BLaER1 treated with 17β-estradiol and CSF1 and Interleukin-3, amounts not matched to agents 10 nM and 100 nM (cell line): ENCODE measurements at regions not wholly inside any gene's neighbourhood (a gene's known extent, or its start where the extent isn't known, plus 50 kb on each side); places are given as distances from the start of the nearest gene placed in this dataset.

ENCODE experiments used
- H3K27ac ChIP-seq, 11 experiments: shearing (Covaris generic); formaldehyde crosslinking; 2 replicates each; pipeline ENCODE4 v1.8.1; 2022
- H3K27me3 ChIP-seq, 11 experiments: shearing (Covaris generic); formaldehyde crosslinking; 2 replicates each; pipeline ENCODE4 v1.8.1; 2022
- H3K36me3 ChIP-seq, 11 experiments: shearing (Covaris generic); formaldehyde crosslinking; 2 replicates each; pipeline ENCODE4 v1.8.1; 2022
- H3K4me1 ChIP-seq, 10 experiments: shearing (Covaris generic); formaldehyde crosslinking; 2 replicates each; pipeline ENCODE4 v1.8.1; 2022
- H3K4me2 ChIP-seq, 11 experiments: shearing (Covaris generic); formaldehyde crosslinking; 2 replicates each; pipeline ENCODE4 v1.8.1; 2022
- H3K4me3 ChIP-seq, 10 experiments: shearing (Covaris generic); formaldehyde crosslinking; 2 replicates each; pipeline ENCODE4 v1.8.1; 2022
- H3K9ac ChIP-seq, 11 experiments: shearing (Covaris generic); formaldehyde crosslinking; 2 replicates each; pipeline ENCODE4 v1.8.1; 2022
- H3K9me3 ChIP-seq, 11 experiments: shearing (Covaris generic); formaldehyde crosslinking; replicated peaks in 1 of 11; 2 replicates each; pipeline ENCODE4 v1.8.1; 2022
- H4K20me1 ChIP-seq, 11 experiments: shearing (Covaris generic); formaldehyde crosslinking; 2 replicates each; pipeline ENCODE4 v1.8.1; 2022
- Cebpa-rat ChIP-seq, 11 experiments: shearing (Covaris generic); IDR thresholded peaks; 2 replicates each; pipeline ENCODE4 v1.8.1; 2022

GRCh38 chr5:1726469-1726865, 73.2 kb downstream of the MRPL36 start:
- Histone ChIP-seq H3K9me3 (no peaks in the 10 kb centered on the region), H3K27me3 (no peaks in the 10 kb centered on the region), H3K36me3 (no peaks in the 10 kb centered on the region), H3K4me3 (no peak overlapping the region), H3K4me2 (no peak overlapping the region), H3K9ac (no peak overlapping the region), H4K20me1 (peaks cover 0 to 7% (median 0%) of the 10 kb centered on the region in 11 experiments; a peak in 1 of 22 replicates), H3K27ac (no peak overlapping the region), H3K4me1 (peaks cover 0 to 13% (median 10%) of the 10 kb centered on the region in 10 experiments; a peak in 16 of 20 replicates)
- no peak for TF ChIP-seq Cebpa-rat (IDR thresholded peaks at IDR 0.05)

DNA sequence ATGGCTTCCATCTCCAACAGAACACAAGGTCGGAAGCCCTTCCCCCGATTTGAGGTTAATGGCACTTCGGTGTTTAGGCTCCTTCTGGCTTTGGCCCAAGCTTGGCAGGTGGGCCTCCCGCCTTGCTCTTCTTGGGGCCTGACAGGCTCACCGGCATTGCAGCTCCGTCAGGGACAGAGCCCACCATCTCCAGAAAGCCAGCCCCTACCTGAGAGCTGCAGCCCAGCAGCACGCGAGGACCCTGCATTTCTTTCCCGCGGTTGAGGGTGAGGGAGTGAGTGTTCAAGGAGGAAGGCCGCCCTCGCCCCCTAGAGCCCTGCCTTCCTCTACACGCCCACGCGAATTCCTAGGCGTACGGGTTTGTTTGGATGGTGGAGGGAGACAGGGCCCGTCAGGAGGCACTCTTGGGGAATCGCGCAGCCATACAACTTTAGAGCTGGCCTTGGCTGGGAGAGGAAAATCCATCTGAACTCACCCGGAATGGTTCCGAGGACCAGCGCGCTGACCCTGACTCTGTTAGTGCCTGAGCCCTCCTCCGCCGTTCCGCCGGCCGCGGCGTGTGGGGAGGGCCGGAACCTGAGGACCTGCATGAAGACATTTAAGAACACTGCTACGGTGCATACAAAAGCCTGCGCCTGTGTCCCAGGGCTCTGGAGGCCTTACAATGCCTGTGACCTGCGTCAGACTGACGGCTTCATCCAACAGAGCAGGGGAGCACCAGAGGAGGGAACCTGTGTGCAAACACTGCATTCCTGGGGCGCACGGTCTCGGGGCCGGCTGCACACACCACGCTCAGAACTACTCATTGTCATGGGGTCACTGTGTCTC, 73.8 kb downstream of the MRPL36 start:
- Histone ChIP-seq H3K4me3 (no peak overlapping the region), H3K9ac (no peak overlapping the region), H3K27ac (no peak overlapping the region), H3K27me3 (no peaks in the 10 kb centered on the region), H3K4me1 (peaks cover 0 to 13% (median 10%) of the 10 kb centered on the region in 10 experiments; a peak in 16 of 20 replicates), H4K20me1 (peaks cover 0 to 7% (median 0%) of the 10 kb centered on the region in 11 experiments; a peak in 1 of 22 replicates), H3K36me3 (no peaks in the 10 kb centered on the region), H3K9me3 (no peaks in the 10 kb centered on the region), H3K4me2 (no peak overlapping the region)
- no peak for TF ChIP-seq Cebpa-rat (IDR thresholded peaks at IDR 0.05)

- Histone ChIP-seq H3K4me1 (peaks cover 0 to 5% (median 3%) of the 10 kb centered on the region in 10 experiments; a peak in 14 of 20 replicates), H3K4me3 (no peak overlapping the region), H3K9me3 (peaks cover 0 to 8% (median 1%) of the 10 kb centered on the region in 11 experiments; a peak in 9 of 22 replicates), H3K4me2 (no peak overlapping the region), H3K9ac (no peak overlapping the region), H4K20me1 (peaks cover 0 to 7% (median 0%) of the 10 kb centered on the region in 11 experiments; a peak in 1 of 22 replicates), H3K27ac (no peak overlapping the region), H3K36me3 (no peaks in the 10 kb centered on the region), H3K27me3 (no peaks in the 10 kb centered on the region)
- no peak for TF ChIP-seq Cebpa-rat (IDR thresholded peaks at IDR 0.05)
Observed at GRCh38 chr5:1724822-1725602, 74.6 kb downstream of the MRPL36 start.

DNA sequence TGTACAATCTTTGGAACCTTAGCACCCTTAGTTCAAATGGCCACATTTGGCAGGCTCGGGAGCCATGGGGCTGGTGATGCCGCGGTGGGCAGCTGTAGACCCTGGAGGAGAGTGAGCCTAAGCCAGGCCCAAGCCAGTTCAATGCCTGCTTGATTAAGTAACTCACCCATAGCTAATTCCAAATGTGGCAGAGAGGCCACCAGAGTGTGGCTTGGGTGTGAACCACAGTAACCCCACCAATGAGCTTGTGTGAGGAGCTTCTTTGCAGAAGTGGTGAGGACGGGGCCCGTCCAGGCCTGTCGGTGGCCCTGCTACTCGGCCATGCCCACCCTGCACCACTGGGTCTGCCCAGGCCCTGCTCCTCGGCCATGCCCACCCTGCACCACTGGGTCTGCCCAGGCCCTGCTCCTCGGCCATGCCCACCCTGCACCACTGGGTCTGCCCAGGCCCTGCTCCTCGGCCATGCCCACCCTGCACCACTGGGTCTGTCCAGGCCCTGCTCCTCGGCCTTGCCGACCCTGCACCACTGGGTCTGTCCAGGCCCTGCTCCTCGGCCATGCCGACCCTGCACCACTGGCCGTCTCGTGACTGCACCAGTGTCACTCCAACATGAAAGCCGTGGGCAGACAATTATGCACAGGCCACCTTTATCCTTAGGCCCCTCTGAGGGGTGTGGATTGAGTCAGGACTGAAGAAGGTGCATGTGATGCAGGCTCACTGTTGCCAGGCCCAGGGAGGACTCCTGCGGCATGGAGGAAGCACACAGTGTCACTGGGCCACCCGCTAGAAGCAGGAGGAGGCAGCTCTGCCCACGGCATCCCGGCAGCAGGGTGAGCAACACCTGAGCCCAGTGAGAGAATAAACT, 75.4 kb downstream of the MRPL36 start:
- H3K9me3 ChIP-seq = peaks cover 6 to 16% (median 9%) of the 10 kb centered on the region in 11 experiments
- H3K4me3 ChIP-seq = no peak overlapping the region
- H3K36me3 ChIP-seq = no peaks in the 10 kb centered on the region
- no peak overlapping the region for H3K9ac ChIP-seq
- no peaks in the 10 kb centered on the region for H3K4me1 ChIP-seq
- no peak for TF ChIP-seq Cebpa-rat (IDR thresholded peaks at IDR 0.05)
- peaks cover 0 to 7% (median 0%) of the 10 kb centered on the region in 11 experiments; a peak in 1 of 22 replicates for H4K20me1 ChIP-seq
- no peaks in the 10 kb centered on the region for H3K27me3 ChIP-seq
- no peak overlapping the region for H3K27ac ChIP-seq
- no peak overlapping the region for H3K4me2 ChIP-seq

GRCh38 chr5:1723476-1723875, 76.2 kb downstream of the MRPL36 start:
- Histone ChIP-seq H3K4me3 (no peak overlapping the region), H3K27ac (no peak overlapping the region), H3K4me2 (no peak overlapping the region), H3K4me1 (no peaks in the 10 kb centered on the region), H3K36me3 (no peaks in the 10 kb centered on the region), H3K27me3 (no peaks in the 10 kb centered on the region), H3K9ac (no peak overlapping the region), H3K9me3 (peaks cover 13 to 24% (median 17%) of the 10 kb centered on the region in 11 experiments), H4K20me1 (peaks cover 0 to 7% (median 0%) of the 10 kb centered on the region in 11 experiments; a peak in 1 of 22 replicates)
- no peak for TF ChIP-seq Cebpa-rat (IDR thresholded peaks at IDR 0.05)

- Histone ChIP-seq H3K4me1 (no peaks in the 10 kb centered on the region), H4K20me1 (peaks cover 0 to 7% (median 0%) of the 10 kb centered on the region in 11 experiments; a peak in 1 of 22 replicates), H3K27me3 (no peaks in the 10 kb centered on the region), H3K27ac (no peak overlapping the region), H3K4me3 (no peak overlapping the region), H3K36me3 (no peaks in the 10 kb centered on the region), H3K9me3 (peaks cover 19 to 30% (median 23%) of the 10 kb centered on the region in 11 experiments), H3K4me2 (no peak overlapping the region), H3K9ac (no peak overlapping the region)
- TF ChIP-seq Cebpa-rat (IDR thresholded peaks at IDR 0.05) = no peak
Observed at GRCh38 chr5:1722877-1723276, 76.8 kb downstream of the MRPL36 start.

GRCh38 chr5:1720396-1721110, 79.1 kb downstream of the MRPL36 start:
- Histone ChIP-seq H3K4me2 (no peak overlapping the region), H3K9me3 (peaks cover 32 to 42% (median 37%) of the 10 kb centered on the region in 11 experiments), H3K27ac (no peak overlapping the region), H3K27me3 (no peaks in the 10 kb centered on the region), H3K36me3 (no peaks in the 10 kb centered on the region), H3K4me3 (no peak overlapping the region), H3K4me1 (no peaks in the 10 kb centered on the region), H3K9ac (no peak overlapping the region), H4K20me1 (no peaks in the 10 kb centered on the region)
- no peak for TF ChIP-seq Cebpa-rat (IDR thresholded peaks at IDR 0.05)

DNA sequence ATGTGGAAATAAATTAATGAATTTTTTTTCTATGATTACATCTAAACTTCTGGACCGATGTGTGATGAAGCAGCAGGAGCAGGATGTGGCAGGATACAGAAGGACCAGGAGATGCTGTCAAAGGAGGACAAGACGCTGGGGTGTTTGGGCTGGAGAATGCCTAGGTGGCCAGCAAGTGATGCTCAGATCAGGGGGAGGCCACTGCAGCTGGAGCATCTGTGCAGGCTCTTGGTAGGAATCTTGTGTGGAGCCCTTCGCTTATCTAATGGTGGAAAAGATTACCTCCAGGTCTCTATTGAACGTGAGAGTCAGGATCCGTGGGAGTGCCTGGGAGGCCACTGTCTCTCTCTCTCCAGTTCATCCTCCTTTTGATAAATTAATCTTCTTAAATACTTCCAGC, 79.8 kb downstream of the MRPL36 start:
- TF ChIP-seq Cebpa-rat (IDR thresholded peaks at IDR 0.05) = no peak
- H3K4me3 ChIP-seq = no peak overlapping the region
- H3K27ac ChIP-seq = no peak overlapping the region
- H3K9me3 ChIP-seq = peaks cover 32 to 42% (median 37%) of the 10 kb centered on the region in 11 experiments
- H4K20me1 ChIP-seq = no peaks in the 10 kb centered on the region
- H3K9ac ChIP-seq = no peak overlapping the region
- no peaks in the 10 kb centered on the region for H3K36me3 ChIP-seq
- H3K4me1 ChIP-seq = no peaks in the 10 kb centered on the region
- H3K4me2 ChIP-seq = no peak overlapping the region
- no peaks in the 10 kb centered on the region for H3K27me3 ChIP-seq
